Endothelial cell of umbilical vein (primary cell): ENCODE measurements at regions not wholly inside any gene's neighbourhood (a gene's known extent, or its start where the extent isn't known, plus 50 kb on each side); places are given as distances from the start of the nearest gene placed in this dataset.

Experiments
- BruUV-seq: library from RNA; stranded (reverse); fragments of 400-500 nt; replicated peaks from 2 replicates; lab custom pipeline; 2021; lab: Mats Ljungman, UMichigan
- CTCF ChIA-PET: fragments of 300-600, 350-600 bp; sonication (Branson Sonifier 250); formaldehyde crosslinking; loops from one replicate; lab custom pipeline; 2021; ENCODE audit warnings: antibody characterized with exemption, inconsistent platforms; lab: Charles Lee
- POLR2A ChIA-PET: fragments of 300-600, 350-600 bp; sonication (Branson Sonifier 250); formaldehyde crosslinking; loops from one replicate; lab custom pipeline; 2021; ENCODE audit warnings: antibody characterized with exemption, inconsistent platforms; lab: Charles Lee
- DNase-seq: peaks from one replicate; pipeline ENCODE4 v3.0.0-alpha.2; 2011; ENCODE audit warnings: low read depth, low spot score
- FAIRE-seq: peaks from 2 replicates; lab custom pipeline; 2011; peaks lifted over from hg19 to GRCh38; lab: Jason Lieb, UNC
- H2AFZ ChIP-seq: 2 replicates; pipeline ENCODE4 v1.6.0; 2012; ENCODE audit warnings: low read depth, low read length, control low read depth, inconsistent platforms
- H3K27ac ChIP-seq: 2 replicates; pipeline ENCODE4 v1.5.1; 2011; ENCODE audit warnings: low read depth, mild to moderate bottlenecking, control low read depth, low read length, moderate library complexity; ENCODE audit not compliant: insufficient read depth
- H3K27me3 ChIP-seq, 2 experiments: 2 replicates each; pipeline versions ENCODE4 v1.6.0 to v1.6.1; 2011; ENCODE audit warnings: low read length in 2 of 2, mixed read lengths in 1 of 2; ENCODE audit not compliant: control insufficient read depth in 2 of 2, insufficient read depth in 2 of 2
- H3K36me3 ChIP-seq, 2 experiments: 2 replicates in 1 of 2; 3 replicates in 1 of 2; pipeline ENCODE4 v1.5.1; 2011; ENCODE audit warnings: low read length in 2 of 2, mild to moderate bottlenecking in 1 of 2, moderate library complexity in 1 of 2; ENCODE audit not compliant: control insufficient read depth in 2 of 2, insufficient read depth in 2 of 2; ENCODE audit errors: extremely low read depth in 1 of 2
- H3K4me1 ChIP-seq: 3 replicates; pipeline ENCODE4 v1.5.1; 2011; ENCODE audit warnings: mild to moderate bottlenecking, low read length; ENCODE audit not compliant: control insufficient read depth, insufficient read depth; ENCODE audit errors: extremely low read depth
- H3K4me2 ChIP-seq: 2 replicates; pipeline ENCODE4 v1.6.1; 2011; ENCODE audit warnings: low read length, control low read depth, mixed read lengths; ENCODE audit not compliant: insufficient read depth
- H3K4me3 ChIP-seq, 3 experiments: fragments of 200-600 bp in 1 of 3; sonication (generic), shearing (Covaris generic) in 1 of 3; replicated peaks in 1 of 3; 2 replicates each; pipeline ENCODE4 v1.5.1; 2011 to 2016; ENCODE audit warnings: control low read depth in 3 of 3, low read length in 3 of 3, mild to moderate bottlenecking in 2 of 3, inconsistent platforms in 1 of 3, low read depth in 1 of 3, moderate library complexity in 1 of 3; ENCODE audit not compliant: insufficient read depth in 1 of 3
- H3K79me2 ChIP-seq: 2 replicates; pipeline ENCODE4 v1.6.0; 2012; ENCODE audit warnings: low read length, inconsistent platforms; ENCODE audit not compliant: control insufficient read depth, insufficient read depth
- H3K9ac ChIP-seq: replicated peaks from 2 replicates; pipeline ENCODE3; 2011; ENCODE audit warnings: low read length, control low read depth; ENCODE audit not compliant: insufficient read depth; ENCODE audit errors: extremely low read depth
- H3K9me1 ChIP-seq: replicated peaks from 3 replicates; pipeline ENCODE4 v1.6.0; 2011; ENCODE audit warnings: mild to moderate bottlenecking, low read length; ENCODE audit not compliant: control insufficient read depth, insufficient read depth; ENCODE audit errors: extremely low read depth
- H3K9me3 ChIP-seq: replicated peaks from 2 replicates; pipeline ENCODE4 v1.5.1; 2012; ENCODE audit warnings: low read length, inconsistent platforms; ENCODE audit not compliant: control insufficient read depth, insufficient read depth
- H4K20me1 ChIP-seq: replicated peaks from 2 replicates; pipeline ENCODE3; 2011; ENCODE audit warnings: mild to moderate bottlenecking, low read length; ENCODE audit not compliant: control insufficient read depth, insufficient read depth; ENCODE audit errors: extremely low read depth
- EZH2 ChIP-seq: IDR thresholded peaks from 2 replicates; pipeline ENCODE4 v1.6.1; 2012; ENCODE audit warnings: borderline replicate concordance, low read depth, mild to moderate bottlenecking, moderate library complexity, low read length, inconsistent platforms; ENCODE audit not compliant: severe bottlenecking
- dilution Hi-C: fragments of 300-500 bp; cut with MboI; formaldehyde crosslinking; loops from one replicate; pipeline ENCODE4 v1.15.0; 2019; ENCODE audit warnings: low sequenced_read_pairs; ENCODE audit not compliant: extremely low pct_ligation_motif_present
- intact Hi-C: fragments of 100-400 bp; cut with micrococcal nuclease; formaldehyde crosslinking; loops from one replicate; pipeline ENCODE4 v1.10.0; 2022
- TF ChIP-seq, protein P1 (sequence below), 2 donors: IDR thresholded peaks; 1 replicate in 1 of 2; 2 replicates in 1 of 2; pipeline ENCODE4 v1.5.1; 2011; ENCODE audit warnings: low read length in 2 of 2, mild to moderate bottlenecking in 2 of 2, moderate library complexity in 2 of 2, control low read depth in 1 of 2, inconsistent platforms in 1 of 2, low read depth in 1 of 2; ENCODE audit not compliant: insufficient read depth in 1 of 2; ENCODE audit errors: extremely low read depth in 1 of 2

DNA sequence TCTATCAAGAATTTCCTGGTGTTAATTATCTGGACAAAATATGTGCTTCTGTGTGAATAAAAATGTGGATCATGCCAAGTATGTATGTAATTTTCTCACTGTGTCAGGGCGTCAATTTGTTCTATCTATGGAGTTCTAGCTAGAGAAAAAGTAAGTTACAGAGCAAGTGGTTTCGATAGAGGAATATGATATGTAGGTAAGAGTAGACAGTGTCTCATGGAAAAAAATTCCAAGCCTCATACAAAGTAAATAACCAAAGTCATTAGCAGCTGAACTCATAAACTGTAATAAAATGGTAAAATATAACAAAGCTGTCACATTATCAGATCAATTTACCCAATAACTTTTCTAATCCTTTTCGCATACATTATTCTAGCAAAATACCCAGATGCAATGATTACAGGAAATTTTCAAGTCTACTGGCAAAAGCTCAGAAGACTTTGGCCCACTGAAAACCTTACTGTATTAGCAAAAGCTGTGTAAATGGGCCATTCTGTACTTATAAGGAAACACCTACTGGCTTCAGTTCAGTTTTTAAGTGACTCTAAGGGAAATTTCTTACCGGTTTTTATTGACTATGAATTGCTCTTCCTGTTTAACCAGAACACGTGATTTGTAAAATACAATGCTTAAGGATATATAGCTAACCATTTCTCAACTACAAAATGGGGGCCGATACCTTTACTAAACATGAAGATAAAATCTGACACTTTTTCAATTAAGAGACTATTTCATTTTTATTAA is 121.0 kb upstream of the ARSJ start:
- no peaks in the 10 kb centered on the region for H3K27me3 ChIP-seq
- no peak for FAIRE-seq
- H3K9me3 ChIP-seq, result no peaks in the 10 kb centered on the region
- no peak overlapping the region for H3K4me2 ChIP-seq
- no peak overlapping the region for H3K27ac ChIP-seq
- no peaks in the 10 kb centered on the region for H3K36me3 ChIP-seq
- H3K4me1 ChIP-seq, result no peaks in the 10 kb centered on the region
- H3K9me1 ChIP-seq, result no peaks in the 10 kb centered on the region
- BruUV-seq, result no TSS peak
- intact Hi-C loops (no loop called here), dilution Hi-C loops (no loop called here)
- DNase-seq, result no peak
- TF ChIP-seq, protein P1, sequence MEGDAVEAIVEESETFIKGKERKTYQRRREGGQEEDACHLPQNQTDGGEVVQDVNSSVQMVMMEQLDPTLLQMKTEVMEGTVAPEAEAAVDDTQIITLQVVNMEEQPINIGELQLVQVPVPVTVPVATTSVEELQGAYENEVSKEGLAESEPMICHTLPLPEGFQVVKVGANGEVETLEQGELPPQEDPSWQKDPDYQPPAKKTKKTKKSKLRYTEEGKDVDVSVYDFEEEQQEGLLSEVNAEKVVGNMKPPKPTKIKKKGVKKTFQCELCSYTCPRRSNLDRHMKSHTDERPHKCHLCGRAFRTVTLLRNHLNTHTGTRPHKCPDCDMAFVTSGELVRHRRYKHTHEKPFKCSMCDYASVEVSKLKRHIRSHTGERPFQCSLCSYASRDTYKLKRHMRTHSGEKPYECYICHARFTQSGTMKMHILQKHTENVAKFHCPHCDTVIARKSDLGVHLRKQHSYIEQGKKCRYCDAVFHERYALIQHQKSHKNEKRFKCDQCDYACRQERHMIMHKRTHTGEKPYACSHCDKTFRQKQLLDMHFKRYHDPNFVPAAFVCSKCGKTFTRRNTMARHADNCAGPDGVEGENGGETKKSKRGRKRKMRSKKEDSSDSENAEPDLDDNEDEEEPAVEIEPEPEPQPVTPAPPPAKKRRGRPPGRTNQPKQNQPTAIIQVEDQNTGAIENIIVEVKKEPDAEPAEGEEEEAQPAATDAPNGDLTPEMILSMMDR (IDR thresholded peaks at IDR 0.05; ENCODE audit: extremely low read depth in 1 of 2, insufficient read depth in 1 of 2, low read depth in 1 of 2, low read length in 2 of 2), result no peak
- ChIA-PET CTCF (interaction anchor here (1.4 kb wide), 1 partner anchor 12 kb away, joined by 5 read pairs; no protein-coding TSS in a partner anchor), POLR2A (no interaction called here)
- no peak overlapping the region for H3K9ac ChIP-seq
- no peak overlapping the region for H3K4me3 ChIP-seq
- no peaks in the 10 kb centered on the region for H3K79me2 ChIP-seq
- H4K20me1 ChIP-seq, result no peaks in the 10 kb centered on the region
- H2AFZ ChIP-seq, result peak overlapping the region; percentile 50

DNA sequence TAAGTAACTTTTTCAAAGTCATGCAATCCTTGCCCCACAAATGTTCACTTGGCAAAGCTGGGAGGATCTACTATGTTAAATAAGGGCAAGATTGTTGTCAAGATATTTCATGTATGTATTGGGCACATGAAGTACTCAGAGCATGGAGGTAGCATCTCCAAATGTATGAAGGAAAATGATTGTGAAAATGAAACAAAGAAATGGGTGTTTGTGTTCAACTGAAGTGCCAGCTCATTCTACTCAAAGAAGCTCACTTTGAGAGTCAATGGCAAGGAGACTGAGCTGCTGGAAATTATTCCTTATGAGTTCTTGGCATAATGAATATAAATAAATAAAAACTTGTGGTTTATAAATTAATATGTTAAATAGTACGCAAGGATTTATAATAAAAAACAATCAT is 124.5 kb upstream of the ARSJ start:
- Histone ChIP-seq H2AFZ (no peak overlapping the region), H3K9me1 (no peaks in the 10 kb centered on the region), H3K4me2 (no peak overlapping the region), H3K36me3 (no peaks in the 10 kb centered on the region), H3K9ac (no peak overlapping the region), H3K4me1 (no peaks in the 10 kb centered on the region), H4K20me1 (no peaks in the 10 kb centered on the region), H3K79me2 (no peaks in the 10 kb centered on the region), H3K4me3 (no peak overlapping the region), H3K27ac (no peak overlapping the region), H3K9me3 (no peaks in the 10 kb centered on the region), H3K27me3 (no peaks in the 10 kb centered on the region)
- BruUV-seq, result no TSS peak
- dilution Hi-C loops (no loop called here), intact Hi-C loops (no loop called here)
- ChIA-PET CTCF (no interaction called here), POLR2A (no interaction called here)
- FAIRE-seq (no peak), DNase-seq (no peak)
- TF ChIP-seq EZH2, result no peak
